BLaER1 treated with 17β-estradiol and CSF1 and Interleukin-3, amounts not matched to agents 10 nM and 100 nM (cell line): ENCODE measurements at regions not wholly inside any gene's neighbourhood (a gene's known extent, or its start where the extent isn't known, plus 50 kb on each side); places are given as distances from the start of the nearest gene placed in this dataset.

Source experiments
- H3K27ac ChIP-seq, 11 experiments: shearing (Covaris generic); formaldehyde crosslinking; 2 replicates each; pipeline ENCODE4 v1.8.1; 2022
- H3K27me3 ChIP-seq, 11 experiments: shearing (Covaris generic); formaldehyde crosslinking; 2 replicates each; pipeline ENCODE4 v1.8.1; 2022
- H3K36me3 ChIP-seq, 11 experiments: shearing (Covaris generic); formaldehyde crosslinking; 2 replicates each; pipeline ENCODE4 v1.8.1; 2022
- H3K4me1 ChIP-seq, 10 experiments: shearing (Covaris generic); formaldehyde crosslinking; 2 replicates each; pipeline ENCODE4 v1.8.1; 2022
- H3K4me2 ChIP-seq, 11 experiments: shearing (Covaris generic); formaldehyde crosslinking; 2 replicates each; pipeline ENCODE4 v1.8.1; 2022
- H3K4me3 ChIP-seq, 10 experiments: shearing (Covaris generic); formaldehyde crosslinking; 2 replicates each; pipeline ENCODE4 v1.8.1; 2022
- H3K9ac ChIP-seq, 11 experiments: shearing (Covaris generic); formaldehyde crosslinking; 2 replicates each; pipeline ENCODE4 v1.8.1; 2022
- H3K9me3 ChIP-seq, 11 experiments: shearing (Covaris generic); formaldehyde crosslinking; replicated peaks in 1 of 11; 2 replicates each; pipeline ENCODE4 v1.8.1; 2022
- H4K20me1 ChIP-seq, 11 experiments: shearing (Covaris generic); formaldehyde crosslinking; 2 replicates each; pipeline ENCODE4 v1.8.1; 2022
- Cebpa-rat ChIP-seq, 11 experiments: shearing (Covaris generic); IDR thresholded peaks; 2 replicates each; pipeline ENCODE4 v1.8.1; 2022

- H4K20me1 ChIP-seq = no peaks in the 10 kb centered on the region
- H3K4me2 ChIP-seq = no peak overlapping the region
- no peaks in the 10 kb centered on the region for H3K36me3 ChIP-seq
- TF ChIP-seq Cebpa-rat (IDR thresholded peaks at IDR 0.05) = no peak
- no peaks in the 10 kb centered on the region for H3K4me1 ChIP-seq
- H3K9me3 ChIP-seq = peaks cover 0 to 8% (median 4%) of the 10 kb centered on the region in 11 experiments; a peak in 7 of 22 replicates
- no peak overlapping the region for H3K9ac ChIP-seq
- H3K27me3 ChIP-seq = no peaks in the 10 kb centered on the region
- no peak overlapping the region for H3K27ac ChIP-seq
- H3K4me3 ChIP-seq = no peak overlapping the region
These were observed 335.8 kb upstream of the ACTBL2 start for GRCh38 chr5:57818397-57818796.

DNA sequence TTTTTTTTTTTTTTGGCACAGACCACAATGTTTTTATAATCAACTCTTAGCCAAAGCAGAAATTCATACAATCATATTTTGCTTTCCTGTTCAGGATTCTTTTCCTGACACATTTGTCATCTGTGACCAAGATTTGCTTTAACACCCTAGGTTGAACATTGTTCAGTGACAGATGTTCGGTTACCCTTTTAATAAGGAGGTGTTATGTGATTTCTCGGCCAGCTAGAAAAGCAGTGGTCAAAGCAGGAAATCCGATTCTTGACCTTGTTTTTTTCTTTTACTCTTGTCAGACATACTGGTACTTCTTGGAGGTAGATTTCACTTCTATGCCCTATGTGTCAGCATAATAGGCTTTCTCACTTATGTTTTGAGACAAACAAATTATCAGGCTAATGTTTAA lies 335.3 kb upstream of the ACTBL2 start:
- no peak overlapping the region for H3K4me2 ChIP-seq
- no peak overlapping the region for H3K27ac ChIP-seq
- no peak for TF ChIP-seq Cebpa-rat (IDR thresholded peaks at IDR 0.05)

GRCh38 chr5:57817001-57817453 lies 334.4 kb upstream of the ACTBL2 start:
- H4K20me1 ChIP-seq = no peaks in the 10 kb centered on the region
- H3K27me3 ChIP-seq = no peaks in the 10 kb centered on the region
- no peak overlapping the region for H3K9ac ChIP-seq
- no peak overlapping the region for H3K27ac ChIP-seq
- H3K4me2 ChIP-seq = no peak overlapping the region
- TF ChIP-seq Cebpa-rat (IDR thresholded peaks at IDR 0.05) = no peak
- peaks cover 0 to 7% (median 1%) of the 10 kb centered on the region in 11 experiments; a peak in 4 of 22 replicates for H3K9me3 ChIP-seq
- H3K4me1 ChIP-seq = peaks cover 0 to 5% (median 0%) of the 10 kb centered on the region in 10 experiments; a peak in 1 of 20 replicates
- no peaks in the 10 kb centered on the region for H3K36me3 ChIP-seq
- no peak overlapping the region for H3K4me3 ChIP-seq

More for the DNA sequence above, 335.3 kb upstream of the ACTBL2 start:
- Histone ChIP-seq H3K4me1 (no peaks in the 10 kb centered on the region), H3K9me3 (peaks cover 0 to 8% (median 4%) of the 10 kb centered on the region in 11 experiments; a peak in 7 of 22 replicates), H4K20me1 (no peaks in the 10 kb centered on the region), H3K4me3 (no peak overlapping the region), H3K36me3 (no peaks in the 10 kb centered on the region), H3K27me3 (no peaks in the 10 kb centered on the region), H3K9ac (no peak overlapping the region)

- peaks cover 0 to 6% (median 0%) of the 10 kb centered on the region in 11 experiments; a peak in 4 of 22 replicates for H3K9me3 ChIP-seq
- H3K27ac ChIP-seq = no peak overlapping the region
- H3K4me1 ChIP-seq = peaks cover 0 to 5% (median 0%) of the 10 kb centered on the region in 10 experiments; a peak in 1 of 20 replicates
- no peak for TF ChIP-seq Cebpa-rat (IDR thresholded peaks at IDR 0.05)
- H3K9ac ChIP-seq = no peak overlapping the region
- no peak overlapping the region for H3K4me2 ChIP-seq
- no peaks in the 10 kb centered on the region for H4K20me1 ChIP-seq
- no peak overlapping the region for H3K4me3 ChIP-seq
- no peaks in the 10 kb centered on the region for H3K36me3 ChIP-seq
- no peaks in the 10 kb centered on the region for H3K27me3 ChIP-seq
These were observed 333.5 kb upstream of the ACTBL2 start for GRCh38 chr5:57816108-57816507.

- H3K9ac ChIP-seq = no peak overlapping the region
- no peaks in the 10 kb centered on the region for H3K4me1 ChIP-seq
- no peak overlapping the region for H3K27ac ChIP-seq
- H3K36me3 ChIP-seq = no peaks in the 10 kb centered on the region
- TF ChIP-seq Cebpa-rat (IDR thresholded peaks at IDR 0.05) = no peak
- no peaks in the 10 kb centered on the region for H3K27me3 ChIP-seq
- H3K9me3 ChIP-seq = no peaks in the 10 kb centered on the region
- H4K20me1 ChIP-seq = no peaks in the 10 kb centered on the region
- H3K4me2 ChIP-seq = no peak overlapping the region
- no peak overlapping the region for H3K4me3 ChIP-seq
These were observed 323.1 kb upstream of the ACTBL2 start for GRCh38 chr5:57805732-57806131.

DNA sequence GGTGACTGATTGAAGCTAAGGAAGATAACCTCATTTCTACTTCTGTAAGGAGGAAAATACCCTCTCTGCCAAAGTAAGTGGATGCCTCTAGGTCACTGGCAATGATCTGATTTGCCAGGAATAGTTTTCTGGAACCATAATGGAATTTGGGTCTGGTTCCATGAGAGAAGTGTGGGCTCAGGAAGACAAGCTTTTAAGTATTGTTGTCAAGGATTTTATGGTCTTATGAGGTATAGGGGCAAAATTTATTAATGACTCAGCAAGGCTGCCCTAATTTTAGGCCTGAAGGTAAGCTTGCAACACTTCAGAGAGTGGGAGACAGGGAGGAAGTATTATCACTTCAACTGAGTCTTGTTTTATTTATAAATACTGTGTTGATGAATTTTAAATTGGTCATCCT lies 322.6 kb upstream of the ACTBL2 start:
- H3K27ac ChIP-seq = no peak overlapping the region
- H3K9me3 ChIP-seq = no peaks in the 10 kb centered on the region
- no peaks in the 10 kb centered on the region for H4K20me1 ChIP-seq
- no peak overlapping the region for H3K4me3 ChIP-seq
- H3K4me2 ChIP-seq = no peak overlapping the region
- no peaks in the 10 kb centered on the region for H3K27me3 ChIP-seq
- no peaks in the 10 kb centered on the region for H3K36me3 ChIP-seq
- no peaks in the 10 kb centered on the region for H3K4me1 ChIP-seq
- H3K9ac ChIP-seq = no peak overlapping the region
- no peak for TF ChIP-seq Cebpa-rat (IDR thresholded peaks at IDR 0.05)

DNA sequence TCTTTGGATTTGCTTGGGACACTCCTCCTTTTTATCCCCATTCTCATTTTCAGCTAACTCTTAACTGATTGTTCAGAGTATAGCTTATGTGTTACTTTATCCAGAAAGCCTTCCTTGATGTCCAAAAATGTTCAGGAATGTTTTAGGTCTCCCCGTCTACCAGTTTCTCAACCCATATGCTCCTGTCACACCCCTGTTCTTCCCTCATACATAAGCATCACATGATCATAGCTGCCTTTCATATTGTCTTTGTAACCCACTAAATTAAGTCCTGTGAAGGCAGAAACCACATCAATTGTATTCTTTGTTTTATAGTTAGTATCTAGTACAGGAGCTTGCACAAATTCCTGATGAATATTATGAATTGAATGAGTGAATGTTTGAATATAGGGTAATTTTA lies 321.9 kb upstream of the ACTBL2 start:
- no peaks in the 10 kb centered on the region for H3K36me3 ChIP-seq
- no peaks in the 10 kb centered on the region for H3K4me1 ChIP-seq
- H3K27ac ChIP-seq = no peak overlapping the region
- no peaks in the 10 kb centered on the region for H3K27me3 ChIP-seq
- H4K20me1 ChIP-seq = no peaks in the 10 kb centered on the region
- no peaks in the 10 kb centered on the region for H3K9me3 ChIP-seq
- no peak for TF ChIP-seq Cebpa-rat (IDR thresholded peaks at IDR 0.05)
- no peak overlapping the region for H3K9ac ChIP-seq
- no peak overlapping the region for H3K4me2 ChIP-seq
- no peak overlapping the region for H3K4me3 ChIP-seq

- H3K27ac ChIP-seq = no peak overlapping the region
- H3K9me3 ChIP-seq = no peaks in the 10 kb centered on the region
- no peaks in the 10 kb centered on the region for H3K27me3 ChIP-seq
- H3K4me2 ChIP-seq = no peak overlapping the region
- no peaks in the 10 kb centered on the region for H3K4me1 ChIP-seq
- no peak for TF ChIP-seq Cebpa-rat (IDR thresholded peaks at IDR 0.05)
- no peak overlapping the region for H3K4me3 ChIP-seq
- H4K20me1 ChIP-seq = no peaks in the 10 kb centered on the region
- H3K9ac ChIP-seq = no peak overlapping the region
- no peaks in the 10 kb centered on the region for H3K36me3 ChIP-seq
These were observed 321.4 kb upstream of the ACTBL2 start for GRCh38 chr5:57804007-57804444.

DNA sequence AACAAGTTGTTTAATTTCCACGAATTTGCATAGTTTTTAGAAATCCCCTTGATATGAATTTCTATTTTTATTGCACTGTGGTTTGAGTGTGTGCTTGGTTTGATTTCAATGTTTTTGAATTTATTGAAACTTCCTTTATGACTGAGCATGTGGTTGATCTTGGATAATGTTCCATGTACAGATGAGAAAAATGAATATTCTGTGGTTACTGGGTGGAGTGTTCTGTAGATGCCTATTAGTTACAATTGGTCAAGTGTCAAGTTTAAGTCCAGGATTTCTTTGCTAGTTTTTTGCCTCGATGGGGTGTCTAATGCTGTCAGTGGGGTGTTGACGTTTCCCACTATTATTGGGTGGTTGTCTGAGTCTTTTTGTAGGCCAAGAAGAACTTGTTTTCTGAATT lies 319.5 kb upstream of the ACTBL2 start:
- no peaks in the 10 kb centered on the region for H4K20me1 ChIP-seq

GRCh38 chr5:57795203-57795602 lies 312.6 kb upstream of the ACTBL2 start:
- no peak overlapping the region for H3K27ac ChIP-seq
- no peaks in the 10 kb centered on the region for H4K20me1 ChIP-seq
- H3K9ac ChIP-seq = no peak overlapping the region
- H3K27me3 ChIP-seq = no peaks in the 10 kb centered on the region
- no peak overlapping the region for H3K4me3 ChIP-seq
- no peak for TF ChIP-seq Cebpa-rat (IDR thresholded peaks at IDR 0.05)
- H3K9me3 ChIP-seq = no peaks in the 10 kb centered on the region
- H3K36me3 ChIP-seq = no peaks in the 10 kb centered on the region
- H3K4me2 ChIP-seq = no peak overlapping the region
- no peaks in the 10 kb centered on the region for H3K4me1 ChIP-seq

More for the DNA sequence above, 319.5 kb upstream of the ACTBL2 start:
- no peak overlapping the region for H3K4me3 ChIP-seq
- no peaks in the 10 kb centered on the region for H3K4me1 ChIP-seq
- H3K27ac ChIP-seq = no peak overlapping the region
- no peaks in the 10 kb centered on the region for H3K27me3 ChIP-seq
- no peak overlapping the region for H3K9ac ChIP-seq
- no peaks in the 10 kb centered on the region for H3K36me3 ChIP-seq
- TF ChIP-seq Cebpa-rat (IDR thresholded peaks at IDR 0.05) = no peak
- H3K9me3 ChIP-seq = no peaks in the 10 kb centered on the region
- no peak overlapping the region for H3K4me2 ChIP-seq
